ENCODE measurements at regions not wholly inside any gene's neighbourhood (a gene's known extent, or its start where the extent isn't known, plus 50 kb on each side); places are given as distances from the start of the nearest gene placed in this dataset.

DNA sequence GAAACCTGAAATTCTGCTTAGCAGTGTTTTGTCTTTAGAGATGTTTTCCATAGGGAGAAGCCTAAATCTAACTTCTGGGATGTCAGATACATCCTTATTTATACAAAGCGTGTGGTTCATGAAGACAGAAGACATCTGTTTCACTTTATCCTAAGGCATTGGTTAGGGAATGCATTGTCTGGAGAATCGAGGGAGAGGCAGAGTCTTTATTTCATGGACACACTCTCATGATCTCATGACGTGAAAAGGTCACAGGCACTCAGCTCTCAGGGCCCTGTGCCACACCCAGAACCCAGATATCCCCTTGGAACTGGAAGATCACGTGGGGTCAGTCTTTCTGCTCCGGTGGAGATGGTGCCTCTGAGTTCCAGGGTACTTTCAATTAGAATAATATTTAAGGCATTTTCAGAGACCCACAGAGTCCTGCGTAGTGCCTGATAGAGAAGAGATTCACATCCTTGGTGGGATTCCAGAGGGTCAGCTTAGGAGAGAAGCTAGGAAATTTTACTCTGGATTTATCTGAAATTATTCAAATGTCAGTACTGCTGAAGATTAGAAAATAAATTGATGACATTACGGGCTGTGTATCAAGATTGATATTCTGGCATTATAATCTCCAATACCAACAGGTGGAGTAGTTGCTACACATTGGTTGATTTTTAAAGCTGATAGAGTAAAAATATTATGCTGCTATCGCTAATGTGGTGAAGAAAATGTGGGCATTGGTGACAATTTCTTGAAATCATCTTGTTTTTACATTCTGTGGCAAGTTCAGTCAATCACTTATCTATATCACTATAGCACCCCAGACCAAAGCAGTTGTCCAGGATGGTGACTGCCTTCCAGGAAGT is 378.3 kb downstream of the MTRR start:
- TF ChIP-seq, protein P1, sequence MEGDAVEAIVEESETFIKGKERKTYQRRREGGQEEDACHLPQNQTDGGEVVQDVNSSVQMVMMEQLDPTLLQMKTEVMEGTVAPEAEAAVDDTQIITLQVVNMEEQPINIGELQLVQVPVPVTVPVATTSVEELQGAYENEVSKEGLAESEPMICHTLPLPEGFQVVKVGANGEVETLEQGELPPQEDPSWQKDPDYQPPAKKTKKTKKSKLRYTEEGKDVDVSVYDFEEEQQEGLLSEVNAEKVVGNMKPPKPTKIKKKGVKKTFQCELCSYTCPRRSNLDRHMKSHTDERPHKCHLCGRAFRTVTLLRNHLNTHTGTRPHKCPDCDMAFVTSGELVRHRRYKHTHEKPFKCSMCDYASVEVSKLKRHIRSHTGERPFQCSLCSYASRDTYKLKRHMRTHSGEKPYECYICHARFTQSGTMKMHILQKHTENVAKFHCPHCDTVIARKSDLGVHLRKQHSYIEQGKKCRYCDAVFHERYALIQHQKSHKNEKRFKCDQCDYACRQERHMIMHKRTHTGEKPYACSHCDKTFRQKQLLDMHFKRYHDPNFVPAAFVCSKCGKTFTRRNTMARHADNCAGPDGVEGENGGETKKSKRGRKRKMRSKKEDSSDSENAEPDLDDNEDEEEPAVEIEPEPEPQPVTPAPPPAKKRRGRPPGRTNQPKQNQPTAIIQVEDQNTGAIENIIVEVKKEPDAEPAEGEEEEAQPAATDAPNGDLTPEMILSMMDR (IDR thresholded peaks at IDR 0.05) = peak; percentile 34; the same call in 1 of the 2 replicates
- no peak for TF ChIP-seq YY1 (IDR thresholded peaks at IDR 0.05; ENCODE audit: low read depth)
- TF ChIP-seq, protein P2, sequence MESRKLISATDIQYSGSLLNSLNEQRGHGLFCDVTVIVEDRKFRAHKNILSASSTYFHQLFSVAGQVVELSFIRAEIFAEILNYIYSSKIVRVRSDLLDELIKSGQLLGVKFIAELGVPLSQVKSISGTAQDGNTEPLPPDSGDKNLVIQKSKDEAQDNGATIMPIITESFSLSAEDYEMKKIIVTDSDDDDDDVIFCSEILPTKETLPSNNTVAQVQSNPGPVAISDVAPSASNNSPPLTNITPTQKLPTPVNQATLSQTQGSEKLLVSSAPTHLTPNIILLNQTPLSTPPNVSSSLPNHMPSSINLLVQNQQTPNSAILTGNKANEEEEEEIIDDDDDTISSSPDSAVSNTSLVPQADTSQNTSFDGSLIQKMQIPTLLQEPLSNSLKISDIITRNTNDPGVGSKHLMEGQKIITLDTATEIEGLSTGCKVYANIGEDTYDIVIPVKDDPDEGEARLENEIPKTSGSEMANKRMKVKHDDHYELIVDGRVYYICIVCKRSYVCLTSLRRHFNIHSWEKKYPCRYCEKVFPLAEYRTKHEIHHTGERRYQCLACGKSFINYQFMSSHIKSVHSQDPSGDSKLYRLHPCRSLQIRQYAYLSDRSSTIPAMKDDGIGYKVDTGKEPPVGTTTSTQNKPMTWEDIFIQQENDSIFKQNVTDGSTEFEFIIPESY (IDR thresholded peaks at IDR 0.05; ENCODE audit: borderline replicate concordance, low read depth) = no peak
- TF ChIP-seq, protein P3, sequence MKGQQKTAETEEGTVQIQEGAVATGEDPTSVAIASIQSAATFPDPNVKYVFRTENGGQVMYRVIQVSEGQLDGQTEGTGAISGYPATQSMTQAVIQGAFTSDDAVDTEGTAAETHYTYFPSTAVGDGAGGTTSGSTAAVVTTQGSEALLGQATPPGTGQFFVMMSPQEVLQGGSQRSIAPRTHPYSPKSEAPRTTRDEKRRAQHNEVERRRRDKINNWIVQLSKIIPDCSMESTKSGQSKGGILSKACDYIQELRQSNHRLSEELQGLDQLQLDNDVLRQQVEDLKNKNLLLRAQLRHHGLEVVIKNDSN (IDR thresholded peaks at IDR 0.05; ENCODE audit: borderline replicate concordance, low read depth) = no peak
- TF ChIP-seq EP300 (IDR thresholded peaks at IDR 0.05; ENCODE audit: borderline replicate concordance in 1 of 2, low read depth in 1 of 2, low read length in 1 of 2) = no peak
- TF ChIP-seq CHD2 (IDR thresholded peaks at IDR 0.05; ENCODE audit: low read length, partially characterized antibody) = no peak
- TF ChIP-seq TAF1 (IDR thresholded peaks at IDR 0.05; ENCODE audit: borderline replicate concordance, low read depth, low read length) = no peak
- no peak for TF ChIP-seq TCF12 (IDR thresholded peaks at IDR 0.05)
- TF ChIP-seq SIN3A (IDR thresholded peaks at IDR 0.05; ENCODE audit: borderline replicate concordance, low read depth, low read length) = no peak
- TF ChIP-seq SMC3 (IDR thresholded peaks at IDR 0.05; ENCODE audit: low read depth, low read length) = 0 out of 2 replicates have a peak, but pooled peaks have one; percentile 11
- TF ChIP-seq POLR2AphosphoS5 (IDR thresholded peaks at IDR 0.05; ENCODE audit: low read depth, low read length) = no peak
- no peak for TF ChIP-seq GABPA (IDR thresholded peaks at IDR 0.05; ENCODE audit: low read depth)

Measured in SK-N-SH (cell line).